ENCODE measurements at regions not wholly inside any gene's neighbourhood (a gene's known extent, or its start where the extent isn't known, plus 50 kb on each side); places are given as distances from the start of the nearest gene placed in this dataset.

- no peak overlapping the region for H2AK5ac ChIP-seq (ENCODE audit: low read depth, low read length)
- 86% methylated on average over 4 of the region's 4 CpGs; no CpG with 5 or more reads in 1 of the 2 experiments for WGBS, 2 experiments (ENCODE audit: extremely low coverage in 1 of 2, insufficient coverage in 1 of 2, insufficient read length in 1 of 2, insufficient replicate concordance in 2 of 2, low coverage in 1 of 2, low lambda C conversion rate in 2 of 2, missing lambda C conversion rate in 1 of 2)
- H2BK120ac ChIP-seq (replicated peaks; ENCODE audit: low read depth, low read length), result no peak overlapping the region
- H2BK15ac ChIP-seq (ENCODE audit: low read length), result no peak overlapping the region
- H3K79me1 ChIP-seq (ENCODE audit: low read depth, low read length), result no peaks in the 10 kb centered on the region
- no peak overlapping the region for H3K23ac ChIP-seq (ENCODE audit: insufficient read length)
- TF ChIP-seq TAF1 (IDR thresholded peaks at IDR 0.05; ENCODE audit: low read depth, low read length), result no peak
- TF ChIP-seq POU5F1 (IDR thresholded peaks at IDR 0.05; ENCODE audit: low read depth, low read length), result no peak
- no peak for TF ChIP-seq BRCA1 (IDR thresholded peaks at IDR 0.05; ENCODE audit: low read depth, low read length)
- TF ChIP-seq CREB1 (IDR thresholded peaks at IDR 0.05), result no peak
- no peak for TF ChIP-seq SIN3A (conservative IDR thresholded peaks at IDR 0.05 in 1 of 2, IDR thresholded peaks at IDR 0.05 in 1 of 2; ENCODE audit: low read depth in 1 of 2, low read length in 2 of 2)
- TF ChIP-seq SP1 (IDR thresholded peaks at IDR 0.05; ENCODE audit: low read depth, low read length), result no peak
- TF ChIP-seq MAX (IDR thresholded peaks at IDR 0.05), result no peak
- no peak for TF ChIP-seq SP2 (IDR thresholded peaks at IDR 0.05; ENCODE audit: low read length)
- no peak for TF ChIP-seq NRF1 (IDR thresholded peaks at IDR 0.05; ENCODE audit: low read depth, low read length)
- no peak for TF ChIP-seq JUN (IDR thresholded peaks at IDR 0.05; ENCODE audit: low read depth, low read length)
- no peak for TF ChIP-seq ATF2 (IDR thresholded peaks at IDR 0.05; ENCODE audit: low read length)
- FAIRE-seq, result no peak
- no peaks in the 10 kb centered on the region for H3K23me2 ChIP-seq (ENCODE audit: low read depth, low read length)
- peaks cover 23 to 24% of the 10 kb centered on the region in 2 experiments for H3K9me3 ChIP-seq (ENCODE audit: insufficient read depth in 2 of 2, low read depth in 1 of 2, low read length in 1 of 2)
- ChIA-PET CTCF (ENCODE audit: partially characterized antibody) (no interaction called here), POLR2A (ENCODE audit: partially characterized antibody) (no interaction called here)
- no peaks in the 10 kb centered on the region for H3K4me1 ChIP-seq (replicated peaks in 1 of 4; ENCODE audit: control insufficient read depth in 3 of 4, insufficient read depth in 4 of 4, low read length in 3 of 4)
- no peaks in the 10 kb centered on the region for H3K27me3 ChIP-seq (replicated peaks in 1 of 4; ENCODE audit: control insufficient read depth in 3 of 4, extremely low read depth in 1 of 4, insufficient read depth in 3 of 4, low read length in 3 of 4)
- no peak overlapping the region for H2BK5ac ChIP-seq (ENCODE audit: low read depth, low read length)
- no peak overlapping the region for H3K18ac ChIP-seq (ENCODE audit: extremely low read depth, low read length)
- H3K4me3 ChIP-seq (ENCODE audit: extremely low read depth in 1 of 4, insufficient read depth in 2 of 4, low read depth in 3 of 4, low read length in 4 of 4), result no peak overlapping the region
- H4K20me1 ChIP-seq (replicated peaks in 1 of 2; ENCODE audit: control insufficient read depth in 1 of 2, insufficient read depth in 2 of 2, low read length in 2 of 2), result no peaks in the 10 kb centered on the region
- H2BK20ac ChIP-seq (ENCODE audit: low read length), result no peak overlapping the region
- H2AFZ ChIP-seq (ENCODE audit: low read length), result no peak overlapping the region
- H2BK12ac ChIP-seq (ENCODE audit: low read depth, low read length), result no peak overlapping the region
- no peak overlapping the region for H3K4ac ChIP-seq (replicated peaks; ENCODE audit: insufficient read length, low read depth, low read length)
- H4K8ac ChIP-seq (ENCODE audit: extremely low read depth, insufficient read depth, low read length), result no peak overlapping the region
- H3K14ac ChIP-seq (ENCODE audit: insufficient read length), result no peak overlapping the region
- H3K56ac ChIP-seq (replicated peaks; ENCODE audit: insufficient read length, low read depth, low read length), result no peak overlapping the region
- no peak overlapping the region for H4K5ac ChIP-seq (ENCODE audit: insufficient read length, low read depth, low read length)
- no peak overlapping the region for H4K91ac ChIP-seq (replicated peaks; ENCODE audit: insufficient read length, low read length)
- no peak overlapping the region for H3K27ac ChIP-seq (ENCODE audit: low read depth, low read length)
- no peaks in the 10 kb centered on the region for H3K36me3 ChIP-seq (ENCODE audit: control insufficient read depth in 2 of 4, insufficient read depth in 4 of 4, low read length in 3 of 4)
- H3K4me2 ChIP-seq (ENCODE audit: insufficient read depth in 1 of 2, low read depth in 2 of 2, low read length in 2 of 2), result no peak overlapping the region
- H3K79me2 ChIP-seq (ENCODE audit: control insufficient read depth in 1 of 2, insufficient read depth in 2 of 2, low read length in 2 of 2), result no peaks in the 10 kb centered on the region
- no peak overlapping the region for H3K9ac ChIP-seq (replicated peaks in 1 of 4; ENCODE audit: extremely low read depth in 1 of 4, low read depth in 3 of 4, low read length in 3 of 4)
- no peak for DNase-seq (ENCODE audit: low read depth in 1 of 2, low spot score in 2 of 2)
Measured at GRCh38 chr18:76752400-76752799, 70.0 kb upstream of the ZNF236 start.

All from H1 (cell line).